ENCODE measurements at regions not wholly inside any gene's neighbourhood (a gene's known extent, or its start where the extent isn't known, plus 50 kb on each side); places are given as distances from the start of the nearest gene placed in this dataset.
"Not testable (repeated sequence)": the region's sequence is repeated elsewhere in the genome, so short reads cannot be mapped to it uniquely, and the experiment has no call there.

- TF ChIP-seq CTCF (IDR thresholded peaks at IDR 0.05) = no peak
- DNase-seq (ENCODE audit: low spot score) = no peak
- Histone ChIP-seq H3K9me3 (no peaks in the 10 kb centered on the region), H3K36me3 (no peaks in the 10 kb centered on the region), H3K4me3 (no peak overlapping the region), H3K4me1 (no peaks in the 10 kb centered on the region), H3K27ac (no peak overlapping the region), H3K27me3 (no peaks in the 10 kb centered on the region)
These were observed 227.9 kb upstream of the IRAK1BP1 start for GRCh38 chr6:78639111-78640110.

- DNase-seq (ENCODE audit: low spot score); H3K27me3 ChIP-seq; H3K4me3 ChIP-seq; H3K27ac ChIP-seq; H3K9me3 ChIP-seq; H3K4me1 ChIP-seq; H3K36me3 ChIP-seq: not testable (repeated sequence)
These were observed 223.4 kb upstream of the IRAK1BP1 start for GRCh38 chr6:78643976-78644375.

- H3K4me3 ChIP-seq; H3K27me3 ChIP-seq; H3K27ac ChIP-seq; H3K4me1 ChIP-seq; H3K9me3 ChIP-seq; H3K36me3 ChIP-seq; DNase-seq (ENCODE audit: low spot score): not testable (repeated sequence)
These were observed 220.6 kb upstream of the IRAK1BP1 start for GRCh38 chr6:78646542-78647415.

GRCh38 chr6:78665819-78666218 lies 201.5 kb upstream of the IRAK1BP1 start:
- H3K27me3 ChIP-seq; H3K27ac ChIP-seq; DNase-seq (ENCODE audit: low spot score); H3K4me3 ChIP-seq; H3K36me3 ChIP-seq; H3K4me1 ChIP-seq; H3K9me3 ChIP-seq: not testable (repeated sequence)

GRCh38 chr6:78666764-78667163 lies 200.6 kb upstream of the IRAK1BP1 start:
- no peak for TF ChIP-seq CTCF (IDR thresholded peaks at IDR 0.05)
- Histone ChIP-seq H3K9me3 (no peaks in the 10 kb centered on the region), H3K27ac (no peak overlapping the region), H3K36me3 (no peaks in the 10 kb centered on the region), H3K27me3 (no peaks in the 10 kb centered on the region), H3K4me3 (no peak overlapping the region), H3K4me1 (no peaks in the 10 kb centered on the region)
- DNase-seq (ENCODE audit: low spot score) = no peak

- Histone ChIP-seq H3K4me3 (no peak overlapping the region), H3K4me1 (no peaks in the 10 kb centered on the region), H3K27ac (no peak overlapping the region), H3K27me3 (no peaks in the 10 kb centered on the region), H3K9me3 (no peaks in the 10 kb centered on the region), H3K36me3 (no peaks in the 10 kb centered on the region)
- no peak for DNase-seq (ENCODE audit: low spot score)
- no peak for TF ChIP-seq CTCF (IDR thresholded peaks at IDR 0.05)
These were observed 197.2 kb upstream of the IRAK1BP1 start for GRCh38 chr6:78670156-78670555.

- no peaks in the 10 kb centered on the region for H3K27me3 ChIP-seq
- H3K4me1 ChIP-seq = no peaks in the 10 kb centered on the region
- DNase-seq (ENCODE audit: low spot score) = no peak
- no peaks in the 10 kb centered on the region for H3K36me3 ChIP-seq
- H3K4me3 ChIP-seq = no peak overlapping the region
- no peaks in the 10 kb centered on the region for H3K9me3 ChIP-seq
- no peak overlapping the region for H3K27ac ChIP-seq
- TF ChIP-seq CTCF (IDR thresholded peaks at IDR 0.05) = no peak
These were observed 196.5 kb upstream of the IRAK1BP1 start for GRCh38 chr6:78670802-78671201.

GRCh38 chr6:78676069-78677007 lies 191.0 kb upstream of the IRAK1BP1 start:
- not testable (repeated sequence) for H3K4me3 ChIP-seq; H3K36me3 ChIP-seq; H3K4me1 ChIP-seq; DNase-seq (ENCODE audit: low spot score); H3K27ac ChIP-seq; H3K27me3 ChIP-seq; H3K9me3 ChIP-seq
